KMS-11 (cell line): ENCODE measurements at regions not wholly inside any gene's neighbourhood (a gene's known extent, or its start where the extent isn't known, plus 50 kb on each side); places are given as distances from the start of the nearest gene placed in this dataset.

Source experiments
- H2AFZ ChIP-seq: fragments of 200-600 bp; sonication (generic); 2 replicates; pipeline ENCODE4 v1.6.1; 2016; ENCODE audit warnings: antibody characterized with exemption, mixed run types, low read depth
- H3K27ac ChIP-seq: fragments of 200-600 bp; sonication (generic); 2 replicates; pipeline ENCODE4 v1.6.1; 2016; ENCODE audit warnings: mild to moderate bottlenecking, mixed run types
- H3K27me3 ChIP-seq: fragments of 200-600 bp; sonication (generic); 2 replicates; pipeline ENCODE4 v1.6.1; 2017; ENCODE audit warnings: mild to moderate bottlenecking, low read depth, mixed run types, moderate library complexity; ENCODE audit not compliant: insufficient read depth
- H3K36me3 ChIP-seq: fragments of 200-600 bp; sonication (generic); 2 replicates; pipeline ENCODE4 v1.6.1; 2017; ENCODE audit warnings: mild to moderate bottlenecking, mixed run types; ENCODE audit not compliant: insufficient read depth
- H3K4me1 ChIP-seq: fragments of 200-600 bp; sonication (generic); 2 replicates; pipeline ENCODE4 v1.6.1; 2016; ENCODE audit warnings: mild to moderate bottlenecking, low read depth, mixed run types; ENCODE audit not compliant: poor library complexity, severe bottlenecking
- H3K4me2 ChIP-seq: fragments of 200-600 bp; sonication (generic); 2 replicates; pipeline ENCODE4 v1.7.0; 2016; ENCODE audit warnings: mild to moderate bottlenecking, mixed run types
- H3K4me3 ChIP-seq: fragments of 200-600 bp; sonication (generic); IDR thresholded peaks from 2 replicates; pipeline ENCODE4 v1.6.1; 2017; ENCODE audit warnings: low read depth, low read length, mixed read lengths; ENCODE audit not compliant: insufficient read depth
- H3K79me2 ChIP-seq: fragments of 200-600 bp; sonication (generic); 2 replicates; pipeline ENCODE4 v1.6.1; 2016; ENCODE audit warnings: low read depth, mixed run types; ENCODE audit not compliant: insufficient read depth
- H3K9ac ChIP-seq: fragments of 200-600 bp; sonication (generic); 2 replicates; pipeline ENCODE4 v1.6.1; 2016; ENCODE audit warnings: mild to moderate bottlenecking, mixed run types
- H4K20me1 ChIP-seq: fragments of 200-600 bp; sonication (generic); 2 replicates; pipeline ENCODE4 v1.6.1; 2016; ENCODE audit warnings: mild to moderate bottlenecking, mixed run types; ENCODE audit not compliant: insufficient read depth
- CTCF ChIP-seq: fragments of 200-600 bp; sonication (generic); conservative IDR thresholded peaks from 2 replicates; pipeline ENCODE4 v1.6.1; 2017; ENCODE audit warnings: low read depth, mild to moderate bottlenecking, antibody characterized with exemption, low read length, moderate library complexity, mixed read lengths

- Histone ChIP-seq H3K4me2 (no peak overlapping the region), H3K27me3 (no peaks in the 10 kb centered on the region), H3K4me3 (no peak overlapping the region), H3K9ac (no peak overlapping the region), H3K4me1 (no peaks in the 10 kb centered on the region), H2AFZ (no peak overlapping the region), H4K20me1 (no peaks in the 10 kb centered on the region), H3K27ac (no peak overlapping the region), H3K36me3 (no peaks in the 10 kb centered on the region), H3K79me2 (no peaks in the 10 kb centered on the region)
- no peak for TF ChIP-seq CTCF
Observed at GRCh38 chr18:73852789-73853549, 294.7 kb downstream of the FBXO15 start.

- H3K4me3 ChIP-seq: no peak overlapping the region
- no peaks in the 10 kb centered on the region for H3K36me3 ChIP-seq
- H3K9ac ChIP-seq: no peak overlapping the region
- H3K4me1 ChIP-seq: no peaks in the 10 kb centered on the region
- no peak overlapping the region for H3K27ac ChIP-seq
- H2AFZ ChIP-seq: no peak overlapping the region
- H3K79me2 ChIP-seq: no peaks in the 10 kb centered on the region
- no peak for TF ChIP-seq CTCF
- no peak overlapping the region for H3K4me2 ChIP-seq
- H4K20me1 ChIP-seq: no peaks in the 10 kb centered on the region
- H3K27me3 ChIP-seq: no peaks in the 10 kb centered on the region
Observed at GRCh38 chr18:73850782-73851181, 296.9 kb downstream of the FBXO15 start.

GRCh38 chr18:73848656-73849055 is 299.0 kb downstream of the FBXO15 start:
- no peak for TF ChIP-seq CTCF
- Histone ChIP-seq H2AFZ (no peak overlapping the region), H3K4me2 (no peak overlapping the region), H3K27ac (no peak overlapping the region), H3K9ac (no peak overlapping the region), H3K4me1 (no peaks in the 10 kb centered on the region), H4K20me1 (no peaks in the 10 kb centered on the region), H3K36me3 (no peaks in the 10 kb centered on the region), H3K79me2 (no peaks in the 10 kb centered on the region), H3K4me3 (no peak overlapping the region), H3K27me3 (no peaks in the 10 kb centered on the region)

- H3K27ac ChIP-seq: no peak overlapping the region
- H4K20me1 ChIP-seq: no peaks in the 10 kb centered on the region
- H3K27me3 ChIP-seq: no peaks in the 10 kb centered on the region
- no peaks in the 10 kb centered on the region for H3K36me3 ChIP-seq
- no peaks in the 10 kb centered on the region for H3K79me2 ChIP-seq
- H3K4me3 ChIP-seq: no peak overlapping the region
- no peak for TF ChIP-seq CTCF
- H3K4me2 ChIP-seq: no peak overlapping the region
- no peak overlapping the region for H3K9ac ChIP-seq
- no peak overlapping the region for H2AFZ ChIP-seq
- H3K4me1 ChIP-seq: peaks cover 5% of the 10 kb centered on the region
Observed at GRCh38 chr18:73843455-73843854, 304.2 kb downstream of the FBXO15 start.
